Stimulated activated effector memory CD8-positive, alpha-beta T cell treated with anti-CD3 and anti-CD28 coated beads, Interleukin-12 subunit alpha, Interleukin-12 subunit beta, amount 100 ng/mL, for 72 hours (primary cell): ENCODE measurements at regions not wholly inside any gene's neighbourhood (a gene's known extent, or its start where the extent isn't known, plus 50 kb on each side); places are given as distances from the start of the nearest gene placed in this dataset.
A peak's percentile ranks its signal among the peaks of the same experiment; 100 is the strongest.

ENCODE experiments used
- ATAC-seq: fragments of 150-1000 bp; cut with Tn5 transposase; 2 replicates; pipeline ENCODE4 v1.10.0; 2021
- DNase-seq, 2 donors: peaks; one replicate each; pipeline ENCODE4 v3.0.0; 2021 to 2022; ENCODE audit warnings: low spot score in 2 of 2
- H3K27ac Mint-ChIP-seq: one replicate; pipeline ENCODE4 v1.8.0; 2022; ENCODE audit warnings: mild to moderate bottlenecking, mixed read lengths
- H3K36me3 Mint-ChIP-seq: one replicate; pipeline ENCODE4 v1.8.0; 2022; ENCODE audit warnings: mild to moderate bottlenecking, mixed read lengths
- H3K4me1 Mint-ChIP-seq: one replicate; pipeline ENCODE4 v1.8.0; 2022; ENCODE audit warnings: mixed read lengths
- H3K4me3 Mint-ChIP-seq: one replicate; pipeline ENCODE4 v1.8.0; 2022; ENCODE audit warnings: mild to moderate bottlenecking, mixed read lengths
- H3K9me3 Mint-ChIP-seq: one replicate; pipeline ENCODE4 v1.8.0; 2022; ENCODE audit warnings: mixed read lengths

DNA sequence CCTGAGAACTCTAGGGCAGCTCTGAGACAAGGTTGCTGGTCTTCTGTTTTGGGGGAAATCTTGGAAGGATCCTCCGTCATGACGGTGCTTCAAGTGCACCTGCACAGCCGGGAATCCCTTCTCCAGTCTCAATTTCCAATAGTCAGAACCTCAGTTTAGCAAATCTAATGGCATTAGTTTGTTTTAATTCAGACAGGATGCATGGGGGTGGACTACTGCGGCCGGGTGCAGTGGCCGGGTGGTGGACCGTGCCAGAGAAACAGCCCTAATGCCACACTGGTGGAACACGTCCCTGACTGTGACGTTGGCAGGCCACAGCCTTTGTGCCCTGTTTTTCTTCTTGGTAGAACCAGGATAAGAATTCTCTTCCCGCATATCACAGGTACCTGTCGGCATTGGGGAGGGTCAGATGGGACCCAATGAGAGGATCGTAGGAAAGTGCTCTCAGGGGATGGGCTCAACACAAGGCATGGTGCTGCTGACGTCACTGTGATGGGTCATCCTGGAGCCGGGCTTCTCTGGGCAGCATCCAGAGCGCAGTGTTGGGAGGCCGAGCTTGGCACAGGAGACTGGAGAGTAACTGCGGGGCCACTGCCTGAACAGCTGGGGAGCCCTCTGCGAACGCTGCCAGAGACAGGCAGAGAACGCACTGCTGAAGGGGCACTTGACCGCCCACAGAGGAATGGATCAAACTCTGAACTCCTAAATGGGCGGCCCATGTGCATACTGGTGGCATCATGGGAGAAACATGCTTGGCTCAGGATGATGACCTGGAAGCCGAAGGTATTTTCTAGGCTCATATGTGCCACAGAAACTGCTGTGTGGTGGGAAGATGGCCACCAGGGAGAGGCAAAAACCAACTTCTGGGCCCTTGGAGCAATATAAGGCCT, 313.8 kb upstream of the SHH start:
- Mint-ChIP-seq H3K27ac (no peak overlapping the region), H3K4me3 (no peak overlapping the region), H3K36me3 (no peaks in the 10 kb centered on the region), H3K4me1 (no peaks in the 10 kb centered on the region), H3K9me3 (no peaks in the 10 kb centered on the region)
- ATAC-seq (no peak), DNase-seq (no peak)

DNA sequence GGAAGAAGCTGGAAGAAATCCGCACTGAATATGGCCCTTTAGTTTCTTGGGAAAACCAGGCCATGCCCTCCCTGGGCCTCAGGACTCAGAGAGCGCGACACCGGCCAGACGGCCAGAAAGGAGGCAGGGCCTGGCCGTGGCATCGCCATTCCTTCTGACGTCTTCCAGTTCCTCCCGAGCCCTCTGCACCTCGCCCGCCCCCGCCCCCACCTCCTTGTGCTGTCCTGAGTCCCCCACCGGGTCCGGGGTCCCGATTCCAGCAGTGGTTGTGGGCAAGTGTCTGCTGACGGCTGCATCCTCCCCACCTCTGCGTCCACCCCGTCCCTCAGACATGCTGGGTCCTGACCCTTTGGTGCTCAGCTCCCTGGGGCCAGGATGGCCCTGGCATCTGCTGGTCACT, 312.1 kb upstream of the SHH start:
- H3K36me3 Mint-ChIP-seq: no peaks in the 10 kb centered on the region
- H3K27ac Mint-ChIP-seq: no peak overlapping the region
- no peaks in the 10 kb centered on the region for H3K4me1 Mint-ChIP-seq
- no peak for ATAC-seq
- DNase-seq: no peak
- no peaks in the 10 kb centered on the region for H3K9me3 Mint-ChIP-seq
- no peak overlapping the region for H3K4me3 Mint-ChIP-seq

DNA sequence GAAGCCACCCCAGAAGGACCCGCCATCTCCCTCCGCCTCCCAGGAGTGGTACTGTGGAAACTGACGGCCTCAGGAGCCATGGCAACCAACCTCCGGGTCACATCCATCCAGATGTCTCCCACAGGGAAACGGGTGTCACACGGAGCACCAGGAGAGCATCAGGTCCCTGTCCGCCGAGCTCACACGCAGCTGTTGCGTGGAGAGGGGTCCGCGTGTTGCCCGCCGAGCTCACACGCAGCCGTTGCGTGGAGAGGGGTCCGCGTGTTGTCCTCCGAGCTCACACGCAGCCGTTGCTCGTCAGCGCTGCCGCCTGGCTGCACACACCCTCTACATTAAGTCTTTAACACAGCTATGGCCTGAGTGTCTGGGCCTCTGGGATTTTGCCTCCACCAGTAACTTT, 311.1 kb upstream of the SHH start:
- Mint-ChIP-seq H3K27ac (no peak overlapping the region), H3K36me3 (no peaks in the 10 kb centered on the region), H3K4me1 (no peaks in the 10 kb centered on the region), H3K9me3 (no peaks in the 10 kb centered on the region), H3K4me3 (no peak overlapping the region)
- ATAC-seq (no peak), DNase-seq (no peak)

DNA sequence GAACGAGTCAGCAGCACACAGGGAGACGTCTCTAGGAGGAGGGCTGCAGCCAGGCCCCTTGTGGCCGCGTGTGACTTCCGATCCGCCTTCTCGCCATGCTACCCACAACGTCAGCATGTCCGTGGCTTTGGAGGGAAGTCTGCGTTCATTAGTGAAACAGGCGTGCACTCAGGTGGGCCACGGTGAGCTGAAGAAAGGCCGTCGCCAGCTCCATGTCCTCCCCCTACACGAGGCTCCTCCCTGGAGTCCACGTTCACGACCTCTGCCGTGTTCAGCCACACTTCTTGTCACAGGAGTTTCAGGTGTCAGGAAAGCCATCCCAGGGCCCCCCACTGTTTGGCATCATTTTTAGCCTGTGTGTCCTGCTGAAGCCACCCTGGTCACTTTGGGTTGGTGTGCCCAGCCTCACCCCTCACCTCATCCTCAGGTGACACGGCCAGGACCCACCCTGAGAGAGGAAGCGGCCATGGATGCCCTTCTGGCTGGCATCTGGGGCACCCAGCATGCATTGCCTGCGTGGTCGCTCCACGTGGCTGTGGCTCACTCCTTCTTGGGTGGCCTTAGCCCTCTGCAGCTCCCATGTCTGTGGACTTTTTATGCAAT, 310.6 kb upstream of the SHH start:
- no peak overlapping the region for H3K27ac Mint-ChIP-seq
- no peaks in the 10 kb centered on the region for H3K9me3 Mint-ChIP-seq
- H3K36me3 Mint-ChIP-seq: no peaks in the 10 kb centered on the region
- no peaks in the 10 kb centered on the region for H3K4me1 Mint-ChIP-seq
- DNase-seq (no peak), ATAC-seq (no peak)
- H3K4me3 Mint-ChIP-seq: no peak overlapping the region

DNA sequence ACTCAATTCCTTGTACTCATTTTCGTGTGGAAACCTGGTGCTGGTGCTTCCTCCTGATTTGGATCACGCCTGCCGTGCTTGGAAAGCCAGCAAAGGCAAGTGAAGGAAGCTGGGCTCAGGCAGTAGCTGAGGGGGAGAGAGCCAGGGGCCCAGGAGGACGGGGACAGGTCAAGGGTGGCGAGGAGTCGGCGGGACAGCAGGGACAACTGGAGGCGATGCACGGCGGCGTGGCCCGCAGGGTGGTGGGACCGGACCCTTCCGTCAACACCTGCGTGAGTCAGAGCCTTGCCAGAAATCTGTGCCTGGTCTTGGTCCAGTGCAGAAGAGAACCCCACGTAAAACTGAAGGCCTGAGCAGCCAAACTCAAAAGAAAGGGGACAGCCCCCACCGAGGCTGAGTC, 309.7 kb upstream of the SHH start:
- Mint-ChIP-seq H3K4me1 (no peaks in the 10 kb centered on the region), H3K4me3 (no peak overlapping the region), H3K36me3 (no peaks in the 10 kb centered on the region), H3K9me3 (no peaks in the 10 kb centered on the region), H3K27ac (no peak overlapping the region)
- DNase-seq: no peak
- no peak for ATAC-seq

DNA sequence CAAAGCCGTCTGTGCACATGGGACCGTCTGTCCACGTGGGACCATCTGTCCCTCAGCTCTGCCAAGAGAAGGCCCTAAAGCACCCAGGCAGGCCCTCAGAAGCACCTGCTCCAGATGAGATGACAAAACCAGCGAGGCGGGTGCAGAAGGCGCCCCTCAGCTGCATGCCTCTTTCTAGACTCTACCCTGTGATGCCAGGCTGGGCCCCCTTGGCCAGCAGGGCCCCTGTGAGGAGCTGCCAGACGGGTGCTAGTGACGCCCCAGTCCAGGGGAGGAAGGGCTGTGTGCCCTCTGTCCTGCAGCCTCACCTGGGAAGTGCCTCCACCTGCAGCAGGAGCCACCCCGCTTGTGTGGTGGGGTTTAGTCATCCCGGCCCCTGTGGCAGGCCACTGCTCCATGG, 309.2 kb upstream of the SHH start:
- DNase-seq (no peak), ATAC-seq (peak; percentile 22)
- Mint-ChIP-seq H3K27ac (no peak overlapping the region), H3K36me3 (no peaks in the 10 kb centered on the region), H3K9me3 (no peaks in the 10 kb centered on the region), H3K4me3 (no peak overlapping the region), H3K4me1 (no peaks in the 10 kb centered on the region)

DNA sequence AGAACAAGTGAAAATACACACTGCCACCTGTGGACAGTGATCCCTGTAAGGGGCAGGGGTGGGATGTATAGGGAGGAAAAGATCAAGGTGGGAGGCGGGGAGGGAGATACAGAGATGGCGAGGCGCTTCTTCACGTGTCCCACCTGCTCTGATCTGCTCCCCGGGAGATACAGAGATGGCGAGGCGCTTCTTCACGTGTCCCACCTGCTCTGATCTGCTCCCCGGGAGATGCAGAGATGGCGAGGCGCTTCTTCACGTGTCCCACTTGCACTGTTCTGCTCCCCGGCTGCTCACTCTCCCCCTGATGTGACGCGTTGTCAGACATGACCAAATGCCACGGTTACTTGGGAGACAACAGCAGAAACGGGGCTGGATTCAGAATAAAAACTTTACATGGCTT, 308.3 kb upstream of the SHH start:
- Mint-ChIP-seq H3K4me3 (no peak overlapping the region), H3K27ac (no peak overlapping the region), H3K36me3 (no peaks in the 10 kb centered on the region), H3K9me3 (no peaks in the 10 kb centered on the region), H3K4me1 (no peaks in the 10 kb centered on the region)
- ATAC-seq (no peak), DNase-seq (no peak)

DNA sequence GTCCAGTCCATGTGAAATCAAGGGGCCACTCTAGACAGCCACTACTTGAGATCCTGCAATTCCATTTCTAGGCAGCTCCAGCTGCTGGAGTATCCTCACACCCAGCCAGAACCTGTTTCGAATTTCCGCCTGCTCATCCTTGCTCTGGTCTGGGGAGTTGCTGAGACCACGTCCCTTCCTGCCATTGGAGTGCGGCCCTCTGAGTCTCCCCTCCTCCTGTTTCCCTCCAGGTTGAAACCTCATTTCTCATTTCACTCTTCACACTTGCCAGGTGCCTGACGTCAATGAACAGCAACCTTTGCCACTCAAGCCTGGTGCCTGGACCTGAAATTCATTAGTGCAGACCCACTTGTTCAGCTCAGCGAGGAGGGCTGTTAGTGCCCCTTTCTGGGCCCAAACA, 307.5 kb upstream of the SHH start:
- Mint-ChIP-seq H3K27ac (no peak overlapping the region), H3K4me3 (no peak overlapping the region), H3K4me1 (no peaks in the 10 kb centered on the region), H3K36me3 (no peaks in the 10 kb centered on the region), H3K9me3 (no peaks in the 10 kb centered on the region)
- ATAC-seq: no peak
- no peak for DNase-seq

DNA sequence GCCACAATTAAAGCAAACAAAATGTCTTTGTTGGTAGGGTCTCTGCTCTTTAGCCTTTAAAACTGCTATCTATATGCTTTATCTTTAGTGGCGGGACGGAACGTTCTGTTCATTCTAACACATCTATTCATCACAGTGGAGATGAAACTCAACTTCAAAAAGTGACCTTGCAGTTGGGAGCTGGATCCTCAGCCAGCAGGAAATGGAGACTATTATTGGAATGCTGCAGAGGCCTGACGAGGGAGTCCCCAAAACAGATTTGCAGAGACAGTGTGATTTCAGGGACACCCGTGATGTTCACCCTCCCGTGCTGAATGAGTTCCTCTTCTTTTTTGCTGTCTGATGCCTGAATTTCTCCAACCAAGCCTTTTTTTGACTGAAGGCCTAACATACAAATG, 306.0 kb upstream of the SHH start:
- Mint-ChIP-seq H3K36me3 (no peaks in the 10 kb centered on the region), H3K9me3 (no peaks in the 10 kb centered on the region), H3K4me1 (no peaks in the 10 kb centered on the region), H3K4me3 (no peak overlapping the region), H3K27ac (no peak overlapping the region)
- ATAC-seq: no peak
- DNase-seq: no peak

DNA sequence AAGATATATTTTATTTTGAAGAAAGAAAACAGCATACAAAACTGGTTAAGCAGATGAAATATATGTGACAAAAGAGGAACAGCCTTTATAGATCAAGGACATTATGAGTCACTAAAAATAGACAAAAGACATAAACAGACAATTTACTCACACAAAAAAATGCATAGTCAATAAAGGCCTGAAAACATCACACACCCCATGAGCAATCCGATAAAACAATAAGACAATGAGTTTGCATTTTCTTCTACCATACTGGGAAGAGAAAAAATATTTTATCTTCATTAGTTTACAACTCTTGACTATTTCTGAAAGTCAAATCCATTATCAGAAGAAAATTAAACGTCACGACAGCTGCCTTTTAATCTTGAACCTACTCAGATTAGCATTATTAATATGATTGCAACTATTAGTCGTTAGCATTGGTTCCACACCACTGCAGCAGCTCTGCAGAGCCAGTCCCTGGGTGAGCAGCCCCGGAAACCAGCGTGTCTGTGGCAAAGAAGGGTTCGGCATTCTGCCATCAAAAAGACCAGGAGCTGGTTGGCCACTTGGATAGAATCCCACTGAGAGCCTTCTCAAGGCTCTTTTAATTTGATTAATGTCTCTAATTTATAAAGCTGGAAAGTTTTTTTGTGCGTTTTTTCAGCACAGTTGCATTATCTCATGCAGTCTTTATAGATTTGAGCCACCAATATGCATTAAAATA, 305.4 kb upstream of the SHH start:
- no peak overlapping the region for H3K4me3 Mint-ChIP-seq
- no peaks in the 10 kb centered on the region for H3K9me3 Mint-ChIP-seq
- ATAC-seq (no peak), DNase-seq (no peak)
- H3K27ac Mint-ChIP-seq: no peak overlapping the region
- H3K4me1 Mint-ChIP-seq: no peaks in the 10 kb centered on the region
- H3K36me3 Mint-ChIP-seq: no peaks in the 10 kb centered on the region

DNA sequence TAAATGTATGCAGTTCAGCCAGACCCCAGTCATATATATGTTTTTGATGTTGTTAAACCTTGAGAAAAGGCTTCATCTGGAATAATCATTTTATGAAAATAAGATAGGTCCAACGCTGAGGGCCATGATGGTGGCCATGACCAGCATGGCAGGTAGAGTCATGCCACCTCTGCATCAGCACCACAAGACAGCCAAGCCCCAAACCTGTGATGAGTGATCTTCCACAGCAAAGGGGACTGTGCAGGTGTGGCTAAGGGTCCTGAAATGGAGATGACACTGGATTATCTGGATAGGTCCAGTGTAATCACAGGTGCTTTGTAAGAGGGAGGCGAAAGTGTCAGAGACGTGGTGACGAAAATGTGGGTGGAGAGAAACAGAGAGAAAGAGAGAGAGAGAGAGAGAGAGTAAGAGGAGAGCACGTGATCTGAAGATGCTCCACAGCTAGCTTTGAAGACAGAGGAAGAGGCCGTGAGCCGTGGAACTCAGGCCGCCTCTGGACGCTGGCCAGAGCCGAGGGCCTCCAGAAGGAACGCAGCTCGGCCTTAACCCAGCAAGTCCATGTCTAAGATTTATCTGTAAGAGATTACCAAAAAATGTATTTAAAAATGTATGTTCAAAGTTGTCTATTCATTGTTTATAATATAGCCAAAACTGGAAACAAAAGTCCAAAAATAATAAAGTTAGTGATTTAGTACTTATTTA, 304.4 kb upstream of the SHH start:
- Mint-ChIP-seq H3K4me3 (no peak overlapping the region), H3K27ac (no peak overlapping the region), H3K9me3 (no peaks in the 10 kb centered on the region), H3K36me3 (no peaks in the 10 kb centered on the region), H3K4me1 (no peaks in the 10 kb centered on the region)
- DNase-seq (no peak), ATAC-seq (no peak)

DNA sequence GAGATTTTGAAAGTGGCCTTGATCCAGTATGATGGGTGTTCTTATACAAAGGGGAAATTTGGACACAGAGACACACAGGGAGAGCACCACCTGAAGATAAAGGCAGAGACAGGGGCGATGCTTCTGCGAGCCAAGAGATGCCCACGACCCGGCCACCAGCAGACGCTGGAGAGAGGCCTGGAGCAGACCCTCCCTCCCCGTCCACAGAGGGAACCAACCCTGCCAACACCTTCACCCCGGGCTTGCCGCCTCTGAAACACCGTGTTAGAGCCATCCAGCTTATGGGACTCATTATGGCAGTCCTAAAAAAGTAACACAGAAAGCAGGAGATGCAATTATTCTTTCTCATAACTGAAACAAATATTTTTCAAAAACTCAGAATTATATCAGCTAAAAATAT, 303.3 kb upstream of the SHH start:
- Mint-ChIP-seq H3K27ac (no peak overlapping the region), H3K4me3 (no peak overlapping the region), H3K4me1 (no peaks in the 10 kb centered on the region), H3K9me3 (no peaks in the 10 kb centered on the region), H3K36me3 (no peaks in the 10 kb centered on the region)
- DNase-seq (no peak), ATAC-seq (no peak)

DNA sequence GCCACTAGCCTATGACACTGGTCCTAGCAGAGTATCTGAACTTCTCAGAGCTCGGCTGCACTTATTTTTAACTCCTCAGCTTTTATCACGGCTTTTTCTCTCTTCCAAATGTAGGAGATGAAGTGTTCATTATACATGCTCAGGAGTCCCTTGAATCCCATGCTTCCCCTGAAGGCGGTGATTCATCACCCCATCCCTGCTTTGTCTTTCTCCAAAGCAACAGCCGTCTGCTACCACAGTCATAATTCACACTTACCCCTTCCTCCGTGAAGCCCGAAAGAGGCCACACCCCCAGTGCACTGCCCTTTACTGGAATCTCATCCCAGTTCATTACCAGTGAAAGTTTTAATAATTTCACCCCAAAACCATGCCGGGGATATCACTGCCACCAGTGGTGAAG, 301.5 kb upstream of the SHH start:
- H3K36me3 Mint-ChIP-seq: no peaks in the 10 kb centered on the region
- ATAC-seq (no peak), DNase-seq (no peak)
- no peaks in the 10 kb centered on the region for H3K9me3 Mint-ChIP-seq
- no peak overlapping the region for H3K27ac Mint-ChIP-seq
- H3K4me3 Mint-ChIP-seq: no peak overlapping the region
- no peaks in the 10 kb centered on the region for H3K4me1 Mint-ChIP-seq

DNA sequence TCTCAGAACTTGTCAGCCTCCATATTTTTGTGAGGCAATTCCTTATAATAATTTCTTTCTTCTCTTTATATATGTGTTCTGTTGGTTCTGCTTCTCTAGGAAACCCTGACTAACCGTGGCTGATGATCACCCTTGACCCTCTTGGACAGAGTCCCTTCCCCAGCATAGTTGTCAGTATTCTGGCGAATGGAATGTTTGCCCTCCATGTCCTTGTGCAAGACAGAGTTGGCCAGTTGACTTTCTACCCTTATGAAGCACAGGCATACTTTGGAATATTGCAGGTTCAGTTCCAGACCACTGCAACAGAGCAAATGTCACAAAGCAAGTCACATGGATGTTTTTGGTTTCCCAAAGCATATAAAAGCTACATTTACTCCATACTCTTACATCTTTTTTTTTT, 297.7 kb upstream of the SHH start:
- Mint-ChIP-seq H3K4me3 (no peak overlapping the region), H3K36me3 (no peaks in the 10 kb centered on the region), H3K9me3 (no peaks in the 10 kb centered on the region), H3K27ac (no peak overlapping the region), H3K4me1 (no peaks in the 10 kb centered on the region)
- ATAC-seq (no peak), DNase-seq (no peak)

DNA sequence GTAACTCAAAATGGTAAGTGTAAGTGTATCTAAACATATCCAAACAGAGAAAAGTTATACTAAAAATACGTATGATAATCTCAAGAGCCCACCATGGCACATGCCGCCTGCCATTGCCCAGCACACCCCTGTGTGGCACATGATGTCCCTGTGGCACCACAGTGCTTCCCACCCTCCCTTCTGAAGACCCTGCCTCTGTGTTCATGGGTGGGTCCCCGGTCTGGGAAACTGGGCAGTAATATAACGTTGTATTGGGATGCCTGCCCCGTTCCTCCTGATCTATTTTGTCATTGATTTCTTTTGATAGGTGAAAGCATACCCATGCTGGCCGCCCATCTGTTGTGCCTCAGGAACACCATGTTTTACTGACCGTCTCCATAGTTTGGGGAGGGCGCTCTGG, 296.8 kb upstream of the SHH start:
- H3K36me3 Mint-ChIP-seq: no peaks in the 10 kb centered on the region
- H3K4me3 Mint-ChIP-seq: no peak overlapping the region
- ATAC-seq (peak; percentile 8), DNase-seq (no peak)
- no peaks in the 10 kb centered on the region for H3K4me1 Mint-ChIP-seq
- H3K27ac Mint-ChIP-seq: no peak overlapping the region
- H3K9me3 Mint-ChIP-seq: no peaks in the 10 kb centered on the region
